ENCODE measurements at regions not wholly inside any gene's neighbourhood (a gene's known extent, or its start where the extent isn't known, plus 50 kb on each side); places are given as distances from the start of the nearest gene placed in this dataset.
"Not testable (repeated sequence)": the region's sequence is repeated elsewhere in the genome, so short reads cannot be mapped to it uniquely, and the experiment has no call there.

GRCh38 chr5:92081958-92082712 lies 699.0 kb upstream of the ARRDC3 start:
- DNase-seq, result no peak

DNA sequence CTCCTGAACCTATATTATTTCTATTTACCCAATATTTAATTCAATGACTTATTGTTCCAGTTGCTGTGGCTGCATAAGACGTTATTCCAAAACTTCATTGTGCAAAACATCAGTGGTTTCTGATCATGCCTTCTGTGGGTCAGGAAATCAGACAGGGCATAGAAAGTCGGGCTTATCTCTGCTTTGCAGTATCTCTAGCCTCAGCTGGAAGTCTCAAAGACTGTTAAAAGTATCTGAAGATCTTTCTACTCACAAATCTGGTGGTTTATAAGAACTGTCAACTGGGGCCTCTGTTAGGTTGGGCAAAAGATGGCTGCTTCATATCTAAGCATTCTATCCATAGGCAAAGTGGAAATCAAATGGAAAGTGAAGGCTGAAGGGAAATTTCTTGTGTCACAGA lies 687.7 kb upstream of the ARRDC3 start:
- no peak for DNase-seq

GRCh38 chr5:92064993-92065392 lies 681.9 kb upstream of the ARRDC3 start:
- no peak for DNase-seq

DNA sequence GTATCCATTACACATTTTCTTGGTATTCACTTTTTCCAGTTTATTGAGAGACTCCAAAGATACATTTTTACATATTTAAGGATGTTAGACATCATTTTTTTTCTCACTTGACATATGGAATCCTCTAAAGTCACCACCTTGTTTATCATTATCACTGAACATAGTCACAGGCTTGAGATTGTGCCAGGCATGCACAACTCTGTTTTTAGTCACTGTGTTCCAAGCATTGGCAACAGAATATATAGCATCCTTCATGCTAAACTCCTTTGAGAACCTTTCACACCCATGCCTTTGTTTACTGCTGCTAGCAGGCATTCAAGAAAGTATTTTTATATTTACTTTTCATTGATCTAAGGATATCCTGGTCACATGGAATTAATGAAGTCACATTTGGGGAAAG lies 668.6 kb upstream of the ARRDC3 start:
- no peak for DNase-seq

DNA sequence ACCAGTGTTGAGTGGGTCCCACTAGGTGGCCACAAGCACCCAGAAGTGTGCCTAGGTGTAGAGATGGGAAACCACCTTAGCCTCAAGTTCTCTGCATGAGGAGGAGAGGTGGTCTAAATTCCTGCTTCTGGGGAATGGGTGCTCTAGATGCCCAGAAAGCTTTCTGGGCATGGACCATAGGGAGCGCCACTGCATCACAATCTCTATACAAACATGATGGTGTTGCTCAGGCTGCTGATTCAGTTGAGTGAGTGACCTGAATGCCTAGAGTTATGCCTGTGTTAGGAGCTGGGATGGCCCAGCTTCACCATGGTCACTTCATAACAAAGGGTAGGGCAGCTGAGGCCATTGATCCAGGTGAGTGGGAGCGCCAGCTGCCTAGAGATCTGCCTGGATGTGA lies 667.9 kb upstream of the ARRDC3 start:
- no peak for DNase-seq

GRCh38 chr5:92041911-92042660 lies 659.0 kb upstream of the ARRDC3 start:
- no peak for DNase-seq

DNA sequence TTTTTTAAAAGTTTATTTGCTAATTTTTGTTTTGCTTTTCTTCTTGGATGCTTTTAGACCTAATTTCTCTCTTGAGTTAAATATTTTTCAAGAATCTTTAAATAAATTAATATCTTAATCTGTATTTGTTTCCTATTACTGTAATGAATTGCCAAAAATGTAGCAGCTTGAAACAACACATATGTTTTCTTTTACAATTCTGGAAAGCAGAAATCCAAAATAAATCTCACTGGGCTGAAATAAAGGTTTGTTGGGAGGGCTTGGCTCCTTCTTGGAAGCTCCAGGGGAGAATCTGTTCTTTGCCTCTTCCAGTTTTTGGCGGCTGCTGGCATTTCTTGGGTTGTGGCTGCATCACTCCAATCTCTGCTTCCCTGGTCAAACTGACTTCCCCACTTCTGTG lies 658.1 kb upstream of the ARRDC3 start:
- DNase-seq, result no peak

DNA sequence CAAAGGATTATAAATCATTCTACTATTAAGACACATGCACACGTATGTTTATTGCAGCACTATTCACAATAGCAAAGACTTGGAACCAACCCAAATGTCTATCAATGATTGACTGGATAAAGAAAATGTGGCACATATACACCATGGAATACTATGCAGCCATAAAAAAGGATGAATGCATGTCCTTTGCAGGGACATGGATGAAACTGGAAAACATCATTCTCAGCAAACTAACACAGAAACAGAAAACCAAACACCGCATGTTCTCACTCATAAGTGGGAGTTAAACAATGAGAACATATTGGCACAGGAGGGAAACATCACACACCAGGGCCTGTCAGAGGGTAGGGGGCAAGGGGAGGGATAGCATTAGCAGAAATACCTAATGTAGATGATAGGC lies 646.7 kb upstream of the ARRDC3 start:
- DNase-seq, result not testable (repeated sequence)

GRCh38 chr5:92023555-92023954 lies 640.4 kb upstream of the ARRDC3 start:
- DNase-seq, result no peak

DNA sequence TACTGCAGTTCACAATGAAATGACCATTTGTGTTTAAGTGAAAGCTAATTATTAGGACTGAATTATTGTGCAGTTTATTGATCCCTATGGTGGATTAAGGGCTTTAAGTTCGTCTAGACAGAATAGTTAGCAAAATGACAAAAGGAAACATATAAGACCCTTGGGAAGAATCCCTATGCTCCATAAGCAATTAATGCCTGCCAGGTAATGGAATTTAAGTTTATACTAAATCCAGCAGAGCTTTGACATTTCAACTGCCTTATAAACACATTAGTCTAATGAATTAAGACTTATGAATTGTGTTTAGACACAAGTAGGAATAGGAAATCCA lies 640.0 kb upstream of the ARRDC3 start:
- DNase-seq, result no peak

DNA sequence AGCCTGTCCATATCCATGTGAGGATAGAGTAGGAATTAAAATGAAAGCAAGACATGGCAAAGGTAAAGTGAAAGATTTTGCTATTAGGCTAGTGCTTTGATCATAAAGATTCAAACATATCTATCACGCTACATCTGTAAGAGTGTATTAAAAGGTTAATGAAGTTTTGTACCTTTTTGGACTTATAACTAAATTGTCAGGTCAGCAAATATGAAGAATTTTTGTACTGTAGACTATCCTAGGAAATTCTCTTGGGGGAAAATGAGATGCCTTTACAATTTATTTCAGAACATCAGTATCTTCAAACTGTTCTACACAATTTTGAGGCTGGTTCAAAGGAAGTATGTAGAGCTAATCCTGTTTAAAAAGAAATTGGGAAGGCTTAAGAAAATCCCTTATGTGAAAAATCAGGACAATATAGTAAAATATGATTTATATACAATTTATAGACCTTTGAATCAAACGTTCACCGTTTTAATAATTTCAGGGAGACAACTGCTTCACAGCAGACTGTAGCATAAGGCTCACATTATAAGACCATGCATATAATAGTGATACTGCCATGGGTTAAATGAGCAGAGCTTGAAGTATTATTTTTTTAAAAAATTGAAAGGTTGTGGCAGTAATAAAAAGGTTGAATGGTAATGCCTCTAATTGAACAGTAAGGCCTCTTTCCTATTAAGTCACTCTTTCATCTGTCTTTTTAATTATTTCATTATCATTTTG lies 639.5 kb upstream of the ARRDC3 start:
- DNase-seq, result no peak

- no peak for DNase-seq
Measured at GRCh38 chr5:92019376-92019990, 636.4 kb upstream of the ARRDC3 start.

GRCh38 chr5:92017776-92018175 lies 634.7 kb upstream of the ARRDC3 start:
- DNase-seq, result no peak

DNA sequence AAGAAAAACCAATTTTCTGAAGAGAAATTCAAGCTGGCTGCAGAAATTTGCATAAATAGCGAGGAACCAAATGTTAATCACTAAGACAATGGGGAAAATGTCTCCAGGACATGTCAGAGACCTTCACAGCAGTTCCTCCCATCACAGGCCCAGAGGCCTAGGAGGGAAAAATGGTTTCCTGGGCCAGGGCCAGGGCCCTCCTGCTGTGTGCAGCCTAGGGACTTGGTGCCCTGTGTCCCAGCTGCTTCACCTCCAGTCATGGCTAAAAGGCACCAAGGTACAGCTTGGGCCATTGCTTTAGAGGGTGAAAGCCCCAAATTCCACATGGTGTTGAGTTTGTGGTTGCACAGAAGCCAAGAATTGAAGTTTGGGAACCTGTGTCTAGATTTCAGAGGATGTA lies 628.7 kb upstream of the ARRDC3 start:
- not testable (repeated sequence) for DNase-seq

- DNase-seq, result no peak
Measured at GRCh38 chr5:92003806-92004205, 620.7 kb upstream of the ARRDC3 start.

GRCh38 chr5:92002721-92003274 lies 619.7 kb upstream of the ARRDC3 start:
- no peak for DNase-seq

DNA sequence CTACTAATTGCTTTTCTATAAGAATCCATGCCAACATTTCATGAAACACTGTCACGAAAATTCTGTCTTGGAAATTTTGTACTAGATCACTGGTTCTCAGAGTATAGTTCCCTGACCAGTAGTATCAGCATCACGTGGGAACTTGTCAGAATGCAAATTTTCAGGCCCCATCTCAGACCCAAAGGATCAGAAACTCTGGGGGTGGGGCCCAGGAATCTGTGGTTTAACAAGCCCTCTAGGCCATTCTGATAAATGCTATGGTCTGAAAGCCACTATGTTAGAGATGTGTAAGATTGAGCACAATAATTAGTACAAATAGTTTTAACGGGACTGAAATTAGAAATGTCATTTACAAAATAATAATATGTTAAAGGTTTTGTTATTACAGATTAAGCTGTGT lies 615.7 kb upstream of the ARRDC3 start:
- DNase-seq, result no peak

- DNase-seq, result no peak
Measured at GRCh38 chr5:91983869-91984268, 600.8 kb upstream of the ARRDC3 start.

DNA sequence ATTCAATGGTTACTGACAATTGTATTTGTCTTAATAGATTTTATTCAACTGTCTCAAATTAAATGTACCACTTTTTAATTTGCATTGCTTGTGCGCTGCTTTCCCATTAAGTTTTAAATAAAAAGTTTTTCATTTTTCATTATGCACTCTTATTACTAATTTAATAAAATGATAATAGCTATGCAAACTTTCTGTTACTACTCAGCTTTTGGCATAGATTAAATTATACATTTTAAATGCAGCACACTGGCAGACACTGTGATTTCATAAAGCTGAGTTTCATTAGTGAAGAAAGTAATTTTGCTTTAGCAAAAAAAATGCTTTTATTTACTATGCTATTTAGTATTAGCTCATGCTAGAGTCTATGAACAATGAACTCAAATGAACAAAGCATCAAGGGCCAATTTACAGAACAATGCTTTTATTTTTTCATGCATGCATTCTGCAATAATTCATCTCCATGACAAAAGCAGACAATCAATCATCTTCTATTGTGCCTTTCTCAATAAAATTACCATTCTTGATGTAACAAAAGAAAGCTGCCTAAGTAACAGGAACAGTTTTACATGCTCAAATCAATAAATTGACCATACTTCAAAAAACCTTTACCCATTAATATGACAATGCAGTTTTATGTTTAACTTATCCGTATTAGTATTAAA lies 595.2 kb upstream of the ARRDC3 start:
- DNase-seq, result no peak

DNA sequence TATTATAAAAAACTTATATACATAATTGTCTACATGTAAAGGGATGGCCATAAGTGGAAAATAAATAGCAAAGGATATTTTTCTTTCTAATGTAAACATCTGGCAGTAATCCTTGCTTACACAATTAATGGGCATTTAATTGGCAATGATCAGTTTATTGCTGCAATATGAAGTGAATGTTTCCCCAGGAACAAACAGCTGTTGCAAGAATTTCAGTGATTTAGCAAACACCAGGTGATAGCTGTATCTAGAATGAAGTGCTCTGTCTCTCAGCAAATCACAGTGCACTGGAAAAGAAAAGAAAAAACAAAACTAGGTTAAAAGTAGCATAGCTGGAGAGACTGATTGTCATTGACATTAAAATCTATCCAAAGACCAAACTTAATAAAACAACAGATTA lies 594.5 kb upstream of the ARRDC3 start:
- DNase-seq, result no peak

DNA sequence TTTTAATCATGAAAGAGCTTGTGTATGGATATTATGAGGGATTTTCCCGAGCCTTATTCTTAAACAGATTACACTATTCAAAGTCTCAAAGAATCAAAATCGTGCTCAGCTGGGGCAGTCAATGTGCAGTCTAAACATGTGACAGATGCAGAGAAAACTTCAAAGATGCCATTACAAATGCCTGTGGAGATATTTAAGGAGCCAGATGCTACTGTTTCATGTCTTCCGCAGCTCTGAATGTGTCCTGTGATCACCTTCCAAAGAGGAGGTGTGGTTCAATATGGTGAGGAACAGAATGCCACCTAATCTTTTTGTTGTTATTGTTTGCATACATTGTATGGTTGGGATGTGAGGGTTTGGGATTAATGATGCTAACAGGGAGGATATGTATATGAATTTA lies 593.3 kb upstream of the ARRDC3 start:
- DNase-seq, result no peak

DNA sequence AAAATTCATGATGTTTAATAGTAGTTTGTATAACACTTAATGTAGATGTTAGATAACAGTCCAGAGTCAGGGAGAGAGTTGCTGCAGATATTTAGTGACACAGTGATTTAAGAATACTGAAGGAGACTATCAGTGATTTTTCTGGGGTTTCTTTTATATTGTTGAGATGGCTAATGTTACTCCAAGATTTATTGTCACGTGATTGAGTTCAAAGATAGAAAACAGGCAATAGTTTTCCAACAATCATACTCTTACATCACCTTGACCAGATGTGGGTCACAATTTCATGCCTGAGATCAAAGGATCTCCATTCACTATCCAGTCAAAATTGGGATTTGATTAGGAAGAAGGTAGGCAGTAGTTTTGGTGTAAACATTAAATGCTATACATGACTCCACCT lies 580.0 kb upstream of the ARRDC3 start:
- DNase-seq, result no peak

DNA sequence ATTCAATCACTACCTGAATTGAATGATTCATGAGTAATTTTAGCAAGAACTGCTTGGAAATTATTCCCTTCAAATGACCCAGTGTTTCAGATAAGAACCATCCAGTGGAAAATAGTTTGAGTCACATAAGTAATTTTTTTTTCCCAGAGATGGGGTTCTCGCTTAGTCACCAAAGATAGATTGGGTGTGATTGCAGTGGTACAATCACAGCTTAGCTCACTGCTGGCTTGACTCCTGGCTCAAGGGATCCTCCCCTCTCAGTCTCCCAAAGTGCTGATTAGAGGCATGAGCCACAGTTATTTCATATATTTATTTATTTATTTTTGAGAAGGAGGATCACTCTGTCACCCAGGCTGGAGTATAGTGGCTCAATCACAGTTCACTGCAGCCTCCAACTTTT lies 574.5 kb upstream of the ARRDC3 start:
- DNase-seq, result no peak

All from MV-4-11 (cell line).